IMR-90 (cell line): ENCODE measurements at regions not wholly inside any gene's neighbourhood (a gene's known extent, or its start where the extent isn't known, plus 50 kb on each side); places are given as distances from the start of the nearest gene placed in this dataset.

Experiments used
- ATAC-seq: fragments of 200-7000 bp; cut with Tn5 transposase; 2 replicates; pipeline ENCODE4 v1.9.1; 2020; ENCODE audit warnings: low read depth, mild to moderate bottlenecking, moderate library complexity
- BruUV-seq: library from RNA; stranded (reverse); fragments of 400-500 nt; replicated peaks from 2 replicates; lab custom pipeline; 2021; lab: Mats Ljungman, UMichigan
- CTCF ChIA-PET: fragments of 300-600 bp; formaldehyde crosslinking; extraction: SDS; loops from one replicate; lab custom pipeline; 2021; ENCODE audit warnings: antibody characterized with exemption; lab: Yijun Ruan, JAX
- POLR2A ChIA-PET: fragments of 300-600 bp; sonication (Branson Sonifier 250); formaldehyde crosslinking; loops from one replicate; lab custom pipeline; 2022; ENCODE audit warnings: antibody characterized with exemption; ENCODE audit not compliant: unreplicated experiment; lab: Charles Lee
- DNase-seq: peaks from one replicate; pipeline ENCODE4 v3.0.0; 2013
- H2AFZ ChIP-seq: replicated peaks from 2 replicates; pipeline ENCODE3; 2013; ENCODE audit warnings: low read length, mild to moderate bottlenecking; ENCODE audit not compliant: poor library complexity
- H2AK5ac ChIP-seq: 2 replicates; pipeline ENCODE4 v1.6.1; 2013; ENCODE audit warnings: low read depth, low read length, inconsistent platforms
- H2AK9ac ChIP-seq: replicated peaks from 2 replicates; pipeline ENCODE3; 2013; ENCODE audit warnings: mild to moderate bottlenecking, low read depth, low read length, moderate library complexity; ENCODE audit not compliant: poor library complexity
- H2BK120ac ChIP-seq: 2 replicates; pipeline ENCODE4 v1.6.1; 2013; ENCODE audit warnings: low read depth, low read length, inconsistent platforms
- H2BK15ac ChIP-seq: 3 replicates; pipeline ENCODE4 v1.6.1; 2013; ENCODE audit warnings: low read depth, low read length, inconsistent platforms
- H2BK20ac ChIP-seq: 2 replicates; pipeline ENCODE4 v1.6.1; 2013; ENCODE audit warnings: low read depth, mild to moderate bottlenecking, inconsistent platforms, low read length, moderate library complexity
- H2BK5ac ChIP-seq: 2 replicates; pipeline ENCODE4 v1.6.1; 2013; ENCODE audit warnings: mild to moderate bottlenecking, low read depth, low read length, inconsistent platforms; ENCODE audit not compliant: poor library complexity, severe bottlenecking
- H3K14ac ChIP-seq: replicated peaks from 2 replicates; pipeline ENCODE4 v1.6.1; 2013; ENCODE audit warnings: low read depth, low read length, inconsistent platforms
- H3K18ac ChIP-seq: 2 replicates; pipeline ENCODE4 v1.6.1; 2013; ENCODE audit warnings: low read depth, low read length, control low read depth
- H3K23ac ChIP-seq: 2 replicates; pipeline ENCODE4 v1.6.1; 2013; ENCODE audit warnings: low read depth, low read length, inconsistent platforms
- H3K27ac ChIP-seq: 2 replicates; pipeline ENCODE4 v1.5.1; 2013; ENCODE audit warnings: mild to moderate bottlenecking, control low read depth, low read length; ENCODE audit not compliant: insufficient read depth
- H3K27me3 ChIP-seq: 2 replicates; pipeline ENCODE4 v1.6.1; 2013; ENCODE audit warnings: low read length; ENCODE audit not compliant: control insufficient read depth, insufficient read depth
- H3K36me3 ChIP-seq: 2 replicates; pipeline ENCODE4 v1.6.1; 2013; ENCODE audit warnings: low read length, mixed read lengths; ENCODE audit not compliant: control insufficient read depth, insufficient read depth
- H3K4ac ChIP-seq: 2 replicates; pipeline ENCODE4 v1.6.1; 2013; ENCODE audit warnings: low read depth, low read length, inconsistent platforms
- H3K4me1 ChIP-seq: 2 replicates; pipeline ENCODE4 v1.6.1; 2013; ENCODE audit warnings: low read length, mixed read lengths; ENCODE audit not compliant: control insufficient read depth, insufficient read depth
- H3K4me2 ChIP-seq: 2 replicates; pipeline ENCODE4 v1.6.1; 2013; ENCODE audit warnings: low read depth, mild to moderate bottlenecking, control low read depth, low read length, moderate library complexity
- H3K4me3 ChIP-seq: 2 replicates; pipeline ENCODE4 v1.5.1; 2013; ENCODE audit warnings: low read depth, mild to moderate bottlenecking, control low read depth, low read length, moderate library complexity; ENCODE audit not compliant: insufficient read depth
- H3K56ac ChIP-seq: 2 replicates; pipeline ENCODE4 v1.6.1; 2013; ENCODE audit warnings: low read length, inconsistent platforms; ENCODE audit not compliant: insufficient read depth; ENCODE audit errors: extremely low read depth
- H3K79me1 ChIP-seq, 2 experiments: 2 replicates each; pipeline ENCODE4 v1.6.1; 2013; ENCODE audit warnings: low read length in 2 of 2, inconsistent platforms in 1 of 2, low read depth in 1 of 2
- H3K9ac ChIP-seq: 2 replicates; pipeline ENCODE4 v1.6.1; 2013; ENCODE audit warnings: low read depth, low read length, control low read depth
- H3K9me1 ChIP-seq: 2 replicates; pipeline ENCODE4 v1.6.1; 2013; ENCODE audit warnings: low read length, inconsistent platforms; ENCODE audit not compliant: insufficient read depth
- H3K9me3 ChIP-seq: 2 replicates; pipeline ENCODE4 v1.6.1; 2013; ENCODE audit warnings: low read length; ENCODE audit not compliant: control insufficient read depth, insufficient read depth
- H4K20me1 ChIP-seq: 2 replicates; pipeline ENCODE4 v1.6.1; 2013; ENCODE audit warnings: low read length, inconsistent platforms; ENCODE audit not compliant: insufficient read depth
- H4K5ac ChIP-seq: 2 replicates; pipeline ENCODE4 v1.6.1; 2013; ENCODE audit warnings: mild to moderate bottlenecking, low read depth, low read length, control low read depth
- H4K8ac ChIP-seq, 2 experiments: 2 replicates each; pipeline ENCODE4 v1.6.1; 2013; ENCODE audit warnings: low read depth in 2 of 2, low read length in 2 of 2, control low read depth in 1 of 2, inconsistent platforms in 1 of 2
- H4K91ac ChIP-seq: 2 replicates; pipeline ENCODE4 v1.6.1; 2013; ENCODE audit warnings: low read depth, low read length, inconsistent platforms; ENCODE audit not compliant: insufficient read depth
- BHLHE40 ChIP-seq: fragments of 150-350 bp; IDR thresholded peaks from 2 replicates; pipeline ENCODE4 v1.6.1; 2016; ENCODE audit warnings: mild to moderate bottlenecking, low read depth, low read length
- CEBPB ChIP-seq: IDR thresholded peaks from 2 replicates; pipeline ENCODE4 v1.6.1; 2012; ENCODE audit warnings: low read depth, low read length, improper control_type of control experiment
- CHD1 ChIP-seq: IDR thresholded peaks from 2 replicates; pipeline ENCODE4 v1.6.1; 2012; ENCODE audit warnings: low read depth, low read length, improper control_type of control experiment
- CTCF ChIP-seq: conservative IDR thresholded peaks from 2 replicates; pipeline ENCODE4 v1.5.1; 2012; ENCODE audit warnings: mild to moderate bottlenecking, low read depth, low read length, improper control_type of control experiment
- FOS ChIP-seq: fragments of 150-350 bp; IDR thresholded peaks from 2 replicates; pipeline ENCODE4 v1.6.1; 2016; ENCODE audit warnings: low read depth, low read length
- MXI1 ChIP-seq: IDR thresholded peaks from 2 replicates; pipeline ENCODE4 v1.6.1; 2012; ENCODE audit warnings: low read depth, mild to moderate bottlenecking, low read length, moderate library complexity, borderline replicate concordance
- RCOR1 ChIP-seq: IDR thresholded peaks from 2 replicates; pipeline ENCODE4 v1.6.1; 2012; ENCODE audit warnings: mild to moderate bottlenecking, low read length, improper control_type of control experiment; ENCODE audit not compliant: insufficient replicate concordance
- RFX5 ChIP-seq: IDR thresholded peaks from 2 replicates; pipeline ENCODE4 v1.8.0; 2012; ENCODE audit warnings: low read depth, mild to moderate bottlenecking, low read length, moderate library complexity
- SMC3 ChIP-seq: fragments of 150-350 bp; IDR thresholded peaks from 2 replicates; pipeline ENCODE4 v1.6.1; 2016; ENCODE audit warnings: low read depth, mild to moderate bottlenecking, antibody characterized with exemption, low read length, moderate library complexity
- USF2 ChIP-seq: fragments of 150-350 bp; IDR thresholded peaks from 2 replicates; pipeline ENCODE4 v1.6.1; 2017; ENCODE audit warnings: mild to moderate bottlenecking, antibody characterized with exemption, low read length, low read depth
- WGBS, 2 experiments: methylation state at CpG; one replicate each; pipeline versions ENCODE4 v1.1.5 to v1.1.7; 2013; ENCODE audit warnings: missing lambda C conversion rate in 2 of 2; ENCODE audit not compliant: insufficient read length in 1 of 2; ENCODE audit errors: extremely low coverage in 2 of 2; 5-methylcytosine and 5-hydroxymethylcytosine counted together
- dilution Hi-C: fragments of 300-500 bp; cut with HindIII; formaldehyde crosslinking; loops from one replicate; pipeline ENCODE4 v1.14.3; 2018; ENCODE audit warnings: low sequenced_read_pairs; ENCODE audit not compliant: unreplicated experiment
- in situ Hi-C: fragments of 300-500 bp; cut with MboI; formaldehyde crosslinking; loops from 3 replicates; pipeline ENCODE4 v1.14.3; 2019; ENCODE audit warnings: low sequenced_read_pairs, inconsistent platforms, mixed read lengths
- intact Hi-C: fragments of 100-400 bp; cut with micrococcal nuclease; formaldehyde crosslinking; loops from 2 replicates; pipeline ENCODE4 v1.10.0; 2022

- POLR2A ChIA-PET, result no interaction called here
Measured at GRCh38 chr5:68447136-68447929, 231.8 kb downstream of the PIK3R1 start.

More at GRCh38 chr5:68447136-68447929, 231.8 kb downstream of the PIK3R1 start:
- no peaks in the 10 kb centered on the region for H4K20me1 ChIP-seq
- H3K18ac ChIP-seq, result no peak overlapping the region
- H2AK9ac ChIP-seq, result no peak overlapping the region
- H2BK20ac ChIP-seq, result no peak overlapping the region
- H3K4me3 ChIP-seq, result no peak overlapping the region
- H4K91ac ChIP-seq, result no peak overlapping the region
- no peak overlapping the region for H3K56ac ChIP-seq
- no peak overlapping the region for H3K9ac ChIP-seq
- no peaks in the 10 kb centered on the region; the same call in 1 of the 2 replicates for H3K4me1 ChIP-seq
- no peaks in the 10 kb centered on the region for H3K9me3 ChIP-seq
- no peak overlapping the region for H4K8ac ChIP-seq
- H3K27ac ChIP-seq, result no peak overlapping the region
- H2BK15ac ChIP-seq, result no peak overlapping the region
- H3K4ac ChIP-seq, result no peak overlapping the region
- intact Hi-C loops, result no loop called here
- no peaks in the 10 kb centered on the region for H3K79me1 ChIP-seq
- dilution Hi-C loops, result no loop called here
- H3K9me1 ChIP-seq, result no peaks in the 10 kb centered on the region
- no peak overlapping the region for H2AFZ ChIP-seq
- no peaks in the 10 kb centered on the region for H3K36me3 ChIP-seq
- DNase-seq, result no peak
- no peak overlapping the region for H2BK5ac ChIP-seq
- no peak overlapping the region for H3K14ac ChIP-seq
- H2AK5ac ChIP-seq, result no peak overlapping the region
- no peak overlapping the region for H4K5ac ChIP-seq
- WGBS, 2 experiments, result no CpG with 5 or more reads among the region's 6 CpGs
- no peaks in the 10 kb centered on the region for H3K27me3 ChIP-seq
- H3K23ac ChIP-seq, result no peak overlapping the region
- CTCF ChIA-PET, result no interaction called here
- no peak overlapping the region for H3K4me2 ChIP-seq
- H2BK120ac ChIP-seq, result no peak overlapping the region
- no peak for TF ChIP-seq RFX5
- TF ChIP-seq RCOR1, result no peak
- TF ChIP-seq CTCF, result no peak
- no peak for TF ChIP-seq FOS
- TF ChIP-seq SMC3, result no peak
- no peak for TF ChIP-seq CEBPB
- no peak for TF ChIP-seq CHD1
- TF ChIP-seq BHLHE40, result no peak
- TF ChIP-seq MXI1, result no peak
- TF ChIP-seq USF2, result no peak
- in situ Hi-C loops, result no loop called here
- no TSS peak for BruUV-seq
- ATAC-seq, result no peak
